H9 (cell line): ENCODE measurements at regions not wholly inside any gene's neighbourhood (a gene's known extent, or its start where the extent isn't known, plus 50 kb on each side); places are given as distances from the start of the nearest gene placed in this dataset.

ENCODE experiments used
- DNase-seq: peaks from one replicate; pipeline ENCODE4 v3.0.0-alpha.2; 2017
- H2AFZ ChIP-seq: one replicate; pipeline ENCODE4 v1.6.1; 2013; ENCODE audit warnings: mild to moderate bottlenecking, low read length, control low read depth, moderate library complexity
- H2AK5ac ChIP-seq: 2 replicates; pipeline ENCODE4 v1.6.1; 2013; ENCODE audit warnings: low read length, control low read depth, mixed read lengths; ENCODE audit not compliant: insufficient read length
- H2BK120ac ChIP-seq: one replicate; pipeline ENCODE4 v1.6.1; 2013; ENCODE audit warnings: low read depth, mild to moderate bottlenecking, low read length, control low read depth, inconsistent platforms; ENCODE audit not compliant: poor library complexity, severe bottlenecking
- H2BK12ac ChIP-seq: 2 replicates; pipeline ENCODE4 v1.6.1; 2013; ENCODE audit warnings: low read length, control low read depth, mixed read lengths, low read depth; ENCODE audit not compliant: insufficient read length
- H2BK15ac ChIP-seq: 2 replicates; pipeline ENCODE4 v1.6.1; 2013; ENCODE audit warnings: low read depth, low read length, control low read depth
- H2BK20ac ChIP-seq: one replicate; pipeline ENCODE4 v1.6.1; 2013; ENCODE audit warnings: low read depth, mild to moderate bottlenecking, low read length, control low read depth, inconsistent platforms; ENCODE audit not compliant: poor library complexity, severe bottlenecking
- H2BK5ac ChIP-seq: 2 replicates; pipeline ENCODE4 v1.6.1; 2013; ENCODE audit warnings: low read length, control low read depth, mixed read lengths; ENCODE audit not compliant: insufficient read length
- H3K14ac ChIP-seq: 2 replicates; pipeline ENCODE4 v1.6.1; 2013; ENCODE audit warnings: low read length, control low read depth; ENCODE audit not compliant: insufficient read depth
- H3K18ac ChIP-seq: 2 replicates; pipeline ENCODE4 v1.6.1; 2013; ENCODE audit warnings: low read depth, mild to moderate bottlenecking, mixed read lengths, low read length, control low read depth; ENCODE audit not compliant: insufficient read length
- H3K23ac ChIP-seq: 2 replicates; pipeline ENCODE4 v1.6.1; 2013; ENCODE audit warnings: low read length, control low read depth, mixed read lengths, low read depth; ENCODE audit not compliant: insufficient read length
- H3K23me2 ChIP-seq: 2 replicates; pipeline ENCODE4 v1.6.1; 2013; ENCODE audit warnings: low read depth, mild to moderate bottlenecking, mixed read lengths, low read length, control low read depth; ENCODE audit not compliant: insufficient read length, poor library complexity, severe bottlenecking
- H3K27ac ChIP-seq: 2 replicates; pipeline ENCODE4 v1.5.1; 2013; ENCODE audit warnings: low read length, control low read depth, mixed read lengths, low read depth; ENCODE audit not compliant: insufficient read length
- H3K27me3 ChIP-seq: 2 replicates; pipeline ENCODE4 v1.6.1; 2013; ENCODE audit warnings: low read length, control low read depth, inconsistent platforms; ENCODE audit not compliant: insufficient read depth
- H3K4ac ChIP-seq: 2 replicates; pipeline ENCODE4 v1.6.1; 2013; ENCODE audit warnings: low read depth, mild to moderate bottlenecking, control low read depth, inconsistent platforms, low read length, moderate library complexity
- H3K4me1 ChIP-seq: 2 replicates; pipeline ENCODE4 v1.6.1; 2013; ENCODE audit warnings: low read length, control low read depth, inconsistent platforms; ENCODE audit not compliant: insufficient read depth
- H3K4me2 ChIP-seq: 2 replicates; pipeline ENCODE4 v1.6.1; 2013; ENCODE audit warnings: low read length, control low read depth, mixed read lengths; ENCODE audit not compliant: insufficient read length, insufficient read depth
- H3K56ac ChIP-seq: 2 replicates; pipeline ENCODE4 v1.6.1; 2013; ENCODE audit warnings: low read depth, mild to moderate bottlenecking, mixed read lengths, low read length, control low read depth; ENCODE audit not compliant: insufficient read length
- H3K79me1 ChIP-seq: 2 replicates; pipeline ENCODE4 v1.6.1; 2013; ENCODE audit warnings: low read depth, mild to moderate bottlenecking, moderate library complexity, low read length, control low read depth, inconsistent platforms; ENCODE audit not compliant: insufficient read depth, poor library complexity, severe bottlenecking
- H3K79me2 ChIP-seq: 2 replicates; pipeline ENCODE4 v1.6.1; 2013; ENCODE audit warnings: low read length, control low read depth, inconsistent platforms; ENCODE audit not compliant: insufficient read depth
- H3K9ac ChIP-seq: 2 replicates; pipeline ENCODE4 v1.6.1; 2013; ENCODE audit warnings: low read length, control low read depth, mixed read lengths; ENCODE audit not compliant: insufficient read length; ENCODE audit errors: extremely low read depth
- H3K9me3 ChIP-seq: one replicate; pipeline ENCODE4 v1.6.1; 2013; ENCODE audit warnings: low read depth, low read length, inconsistent platforms; ENCODE audit not compliant: control insufficient read depth
- H3T11ph ChIP-seq: one replicate; pipeline ENCODE4 v1.6.1; 2013; ENCODE audit warnings: mild to moderate bottlenecking, low read length, control low read depth, inconsistent platforms
- H4K20me1 ChIP-seq: one replicate; pipeline ENCODE4 v1.6.1; 2013; ENCODE audit not compliant: control insufficient read depth, insufficient read length, insufficient read depth
- H4K5ac ChIP-seq: 2 replicates; pipeline ENCODE4 v1.6.1; 2013; ENCODE audit warnings: low read depth, mild to moderate bottlenecking, mixed read lengths, low read length, control low read depth; ENCODE audit not compliant: insufficient read length
- H4K8ac ChIP-seq: replicated peaks from 2 replicates; pipeline ENCODE4 v1.6.1; 2013; ENCODE audit warnings: low read length, control low read depth, mixed read lengths, low read depth; ENCODE audit not compliant: insufficient read length
- H4K91ac ChIP-seq: 2 replicates; pipeline ENCODE4 v1.6.1; 2013; ENCODE audit warnings: low read depth, mild to moderate bottlenecking, moderate library complexity, mixed read lengths, low read length, control low read depth; ENCODE audit not compliant: insufficient read length
- H3K27ac Mint-ChIP-seq, 3 experiments: 2 replicates in 2 of 3; 3 replicates in 1 of 3; pipeline ENCODE4 v1.8.0; 2020 to 2021; ENCODE audit warnings: mixed read lengths in 3 of 3, mild to moderate bottlenecking in 1 of 3, moderate library complexity in 1 of 3
- H3K27me3 Mint-ChIP-seq: 2 replicates; pipeline ENCODE4 v1.8.0; 2021; ENCODE audit warnings: low read depth, mild to moderate bottlenecking, moderate library complexity, mixed read lengths
- H3K36me3 Mint-ChIP-seq, 3 experiments: 2 replicates in 2 of 3; 3 replicates in 1 of 3; pipeline ENCODE4 v1.8.0; 2020 to 2021; ENCODE audit warnings: low read depth in 3 of 3, mixed read lengths in 3 of 3; ENCODE audit not compliant: insufficient read depth in 1 of 3
- H3K4me1 Mint-ChIP-seq, 2 experiments: 2 replicates each; pipeline ENCODE4 v1.8.0; 2020; ENCODE audit warnings: mixed read lengths in 2 of 2
- H3K4me3 Mint-ChIP-seq, 2 experiments: 2 replicates in 1 of 2; 3 replicates in 1 of 2; pipeline ENCODE4 v1.8.0; 2020 to 2021; ENCODE audit warnings: mild to moderate bottlenecking in 2 of 2, mixed read lengths in 2 of 2, moderate library complexity in 1 of 2
- H3K9me3 Mint-ChIP-seq, 2 experiments: 2 replicates in 1 of 2; 3 replicates in 1 of 2; pipeline ENCODE4 v1.8.0; 2020; ENCODE audit warnings: mild to moderate bottlenecking in 2 of 2, mixed read lengths in 2 of 2, moderate library complexity in 1 of 2
- WGBS: extraction: QIAGEN DNeasy Blood & Tissue Kit; methylation state at CpG from one replicate; pipeline ENCODE4 v1.1.7; 2013; ENCODE audit warnings: missing lambda C conversion rate, low lambda C conversion rate, mixed read lengths; ENCODE audit not compliant: insufficient read length; ENCODE audit errors: extremely low coverage; 5-methylcytosine and 5-hydroxymethylcytosine counted together
- TF ChIP-seq, protein P1 (sequence below): fragments of 200-600 bp; sonication (generic); conservative IDR thresholded peaks from 3 replicates; pipeline ENCODE4 v1.8.0; 2021; ENCODE audit warnings: antibody characterized with exemption, mild to moderate bottlenecking

- H3K27ac Mint-ChIP-seq = peak overlapping the region; percentile 62 to 92 (median 72); a peak in 6 of 7 replicates
- H3K27ac ChIP-seq = peak overlapping the region; percentile 68
- peaks cover 7 to 33% of the 10 kb centered on the region in 2 experiments for H3K9me3 Mint-ChIP-seq
- H3K23ac ChIP-seq = no peak overlapping the region
- no peak overlapping the region for H4K8ac ChIP-seq
- no peaks in the 10 kb centered on the region for H3K79me1 ChIP-seq
- H3K79me2 ChIP-seq = no peaks in the 10 kb centered on the region
- peak overlapping the region; percentile 9 for H3K4me2 ChIP-seq
- no peak overlapping the region for H2BK120ac ChIP-seq
- H3K27me3 ChIP-seq = no peaks in the 10 kb centered on the region
- H3K4ac ChIP-seq = no peak overlapping the region
- peak; percentile 86 for DNase-seq
- no peak overlapping the region for H3K4me3 Mint-ChIP-seq
- no peaks in the 10 kb centered on the region for H4K20me1 ChIP-seq
- H3K14ac ChIP-seq = no peak overlapping the region
- no peaks in the 10 kb centered on the region for H3K27me3 Mint-ChIP-seq
- no peak overlapping the region for H2AFZ ChIP-seq
- H4K91ac ChIP-seq = no peak overlapping the region
- H3K4me1 ChIP-seq = peaks cover 2% of the 10 kb centered on the region; the same call in 1 of the 2 replicates
- H2BK15ac ChIP-seq = no peak overlapping the region
- H2BK12ac ChIP-seq = no peak overlapping the region
- H2AK5ac ChIP-seq = no peak overlapping the region
- no peak overlapping the region for H4K5ac ChIP-seq
- no CpG with 5 or more reads among the region's 4 CpGs for WGBS
- H2BK20ac ChIP-seq = no peak overlapping the region
- H2BK5ac ChIP-seq = no peak overlapping the region
- H3K56ac ChIP-seq = no peak overlapping the region
- H3K9ac ChIP-seq = no peak overlapping the region
- H3K18ac ChIP-seq = no peak overlapping the region
- peaks cover 2 to 23% (median 10%) of the 10 kb centered on the region in 3 experiments; a peak in 6 of 7 replicates for H3K36me3 Mint-ChIP-seq
- no peaks in the 10 kb centered on the region for H3K23me2 ChIP-seq
- peaks cover 18 to 33% of the 10 kb centered on the region in 2 experiments for H3K4me1 Mint-ChIP-seq
- no peak overlapping the region for H3T11ph ChIP-seq
- TF ChIP-seq, protein P1, sequence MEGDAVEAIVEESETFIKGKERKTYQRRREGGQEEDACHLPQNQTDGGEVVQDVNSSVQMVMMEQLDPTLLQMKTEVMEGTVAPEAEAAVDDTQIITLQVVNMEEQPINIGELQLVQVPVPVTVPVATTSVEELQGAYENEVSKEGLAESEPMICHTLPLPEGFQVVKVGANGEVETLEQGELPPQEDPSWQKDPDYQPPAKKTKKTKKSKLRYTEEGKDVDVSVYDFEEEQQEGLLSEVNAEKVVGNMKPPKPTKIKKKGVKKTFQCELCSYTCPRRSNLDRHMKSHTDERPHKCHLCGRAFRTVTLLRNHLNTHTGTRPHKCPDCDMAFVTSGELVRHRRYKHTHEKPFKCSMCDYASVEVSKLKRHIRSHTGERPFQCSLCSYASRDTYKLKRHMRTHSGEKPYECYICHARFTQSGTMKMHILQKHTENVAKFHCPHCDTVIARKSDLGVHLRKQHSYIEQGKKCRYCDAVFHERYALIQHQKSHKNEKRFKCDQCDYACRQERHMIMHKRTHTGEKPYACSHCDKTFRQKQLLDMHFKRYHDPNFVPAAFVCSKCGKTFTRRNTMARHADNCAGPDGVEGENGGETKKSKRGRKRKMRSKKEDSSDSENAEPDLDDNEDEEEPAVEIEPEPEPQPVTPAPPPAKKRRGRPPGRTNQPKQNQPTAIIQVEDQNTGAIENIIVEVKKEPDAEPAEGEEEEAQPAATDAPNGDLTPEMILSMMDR = no peak
- no peaks in the 10 kb centered on the region for H3K9me3 ChIP-seq
Measured at GRCh38 chr20:40073535-40074111, 615.4 kb downstream of the MAFB start.
